WTC11 (cell line): ENCODE measurements at regions not wholly inside any gene's neighbourhood (a gene's known extent, or its start where the extent isn't known, plus 50 kb on each side); places are given as distances from the start of the nearest gene placed in this dataset.

Source experiments
- ATF2 ChIP-seq: sonication (generic); formaldehyde crosslinking; IDR thresholded peaks from 2 replicates; pipeline ENCODE4 v1.8.1; 2022; ENCODE audit warnings: low read depth, missing genetic modification reagents, borderline replicate concordance
- CTCF ChIP-seq: fragments of 200-600 bp; IDR thresholded peaks from 2 replicates; pipeline ENCODE4 v1.8.0; 2022; ENCODE audit warnings: antibody characterized with exemption
- E2F1 ChIP-seq: sonication (generic); formaldehyde crosslinking; IDR thresholded peaks from 2 replicates; pipeline ENCODE4 v1.8.0; 2022; ENCODE audit warnings: mild to moderate bottlenecking, missing genetic modification reagents
- ESRRA ChIP-seq: sonication (generic); formaldehyde crosslinking; IDR thresholded peaks from 2 replicates; pipeline ENCODE4 v1.8.1; 2022; ENCODE audit warnings: mild to moderate bottlenecking, missing genetic modification reagents, borderline replicate concordance
- GRHL2 ChIP-seq: fragments of 250-450 bp; sonication (Bioruptor Pico); IDR thresholded peaks from 2 replicates; pipeline ENCODE4 v1.8.0; 2022; ENCODE audit warnings: mild to moderate bottlenecking, moderate library complexity; ENCODE audit not compliant: insufficient replicate concordance, severe bottlenecking
- NR1H2 ChIP-seq: sonication (generic); formaldehyde crosslinking; IDR thresholded peaks from 2 replicates; pipeline ENCODE4 v1.9.0; 2021; ENCODE audit warnings: mild to moderate bottlenecking, moderate library complexity, missing genetic modification reagents
- NR3C1 ChIP-seq: sonication (generic); formaldehyde crosslinking; conservative IDR thresholded peaks from 2 replicates; pipeline ENCODE4 v1.8.1; 2023; ENCODE audit warnings: low read depth, mild to moderate bottlenecking, missing genetic modification reagents
- RELA ChIP-seq: sonication (generic); formaldehyde crosslinking; IDR thresholded peaks from 2 replicates; pipeline ENCODE4 v1.8.1; 2022; ENCODE audit warnings: missing genetic modification reagents, mild to moderate bottlenecking, borderline replicate concordance
- TF ChIP-seq, protein P1 (sequence below): sonication (generic); formaldehyde crosslinking; IDR thresholded peaks from 2 replicates; pipeline ENCODE4 v1.8.0; 2023; ENCODE audit warnings: missing genetic modification reagents

DNA sequence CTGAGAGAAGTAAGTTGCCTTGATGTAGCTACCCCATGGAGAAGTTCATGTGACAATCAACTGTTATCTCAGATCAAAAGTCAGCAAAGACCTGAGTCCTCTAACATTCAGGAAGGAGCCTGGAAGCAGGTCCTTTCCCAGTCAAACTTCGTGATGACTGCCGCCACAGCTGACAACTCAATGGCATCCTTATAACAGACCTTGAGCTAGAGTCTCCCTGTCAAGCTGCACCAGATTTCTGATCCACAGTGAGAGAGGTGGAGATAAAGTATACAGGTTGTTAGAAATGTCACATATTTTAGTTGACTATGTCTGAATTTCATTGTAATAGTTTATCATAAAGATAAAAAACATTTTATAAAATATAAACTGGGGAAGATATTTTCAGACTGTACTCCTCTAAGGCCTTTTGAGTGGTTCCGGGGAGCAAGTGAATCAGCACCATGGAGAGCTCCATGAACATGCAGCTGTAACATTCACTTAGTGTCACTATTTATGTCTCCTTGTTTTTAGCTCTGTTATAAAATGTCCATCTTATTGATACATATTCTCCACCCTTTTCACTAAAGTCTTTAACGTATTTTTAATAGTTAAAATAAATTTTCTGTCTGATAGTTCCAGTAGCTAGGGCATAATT, 1653.5 kb upstream of the AGA start:
- TF ChIP-seq NR1H2 (CRISPR knock-in tag) (no peak), ESRRA (CRISPR knock-in tag) (no peak), CTCF (no peak), RELA (CRISPR knock-in tag) (no peak), NR3C1 (no peak), ATF2 (CRISPR knock-in tag) (no peak), E2F1 (no peak), GRHL2 (CRISPR knock-in tag) (no peak)
- TF ChIP-seq, protein P1, sequence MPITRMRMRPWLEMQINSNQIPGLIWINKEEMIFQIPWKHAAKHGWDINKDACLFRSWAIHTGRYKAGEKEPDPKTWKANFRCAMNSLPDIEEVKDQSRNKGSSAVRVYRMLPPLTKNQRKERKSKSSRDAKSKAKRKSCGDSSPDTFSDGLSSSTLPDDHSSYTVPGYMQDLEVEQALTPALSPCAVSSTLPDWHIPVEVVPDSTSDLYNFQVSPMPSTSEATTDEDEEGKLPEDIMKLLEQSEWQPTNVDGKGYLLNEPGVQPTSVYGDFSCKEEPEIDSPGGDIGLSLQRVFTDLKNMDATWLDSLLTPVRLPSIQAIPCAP (CRISPR knock-in tag), result no peak
